H1 (cell line): ENCODE measurements at regions not wholly inside any gene's neighbourhood (a gene's known extent, or its start where the extent isn't known, plus 50 kb on each side); places are given as distances from the start of the nearest gene placed in this dataset.

Source experiments
- EGR1 ChIP-seq: IDR thresholded peaks from 2 replicates; pipeline ENCODE4 v1.6.1; 2011; ENCODE audit warnings: low read depth, low read length, borderline replicate concordance
- POLR2A ChIP-seq, 2 experiments: IDR thresholded peaks; 1 replicate in 1 of 2; 2 replicates in 1 of 2; pipeline ENCODE4 v1.6.1; 2011; ENCODE audit warnings: low read depth in 2 of 2, low read length in 2 of 2, mild to moderate bottlenecking in 2 of 2; ENCODE audit errors: control extremely low read depth in 1 of 2

- TF ChIP-seq POLR2A (IDR thresholded peaks at IDR 0.05; ENCODE audit: control extremely low read depth in 1 of 2, low read depth in 2 of 2, low read length in 2 of 2) (no peak), EGR1 (no peak)
These were observed 259.4 kb downstream of the VGLL3 start for GRCh38 chr3:86731501-86731901.
